ENCODE measurements at regions not wholly inside any gene's neighbourhood (a gene's known extent, or its start where the extent isn't known, plus 50 kb on each side); places are given as distances from the start of the nearest gene placed in this dataset.

GRCh38 chr2:78546843-78547242 is 478.7 kb upstream of the REG3G start:
- TF ChIP-seq CTCF (IDR thresholded peaks at IDR 0.05), result no peak
- TF ChIP-seq POLR2AphosphoS5 (IDR thresholded peaks at IDR 0.05), result no peak
- no peak for TF ChIP-seq POLR2A (IDR thresholded peaks at IDR 0.05)
- Histone ChIP-seq H3K4me3 (no peak overlapping the region), H3K9me3 (no peaks in the 10 kb centered on the region), H3K36me3 (no peaks in the 10 kb centered on the region), H3K4me1 (no peaks in the 10 kb centered on the region), H3K27me3 (no peaks in the 10 kb centered on the region), H3K27ac (no peak overlapping the region)
- DNase-seq (ENCODE audit: low spot score in 2 of 2), result no peak
- intact Hi-C loops (cut with DNase I; ENCODE audit: low total_unique reads), result no loop called here

GRCh38 chr2:78549766-78550165 is 475.7 kb upstream of the REG3G start:
- no peak overlapping the region for H3K27ac ChIP-seq
- H3K27me3 ChIP-seq, result no peaks in the 10 kb centered on the region
- no peaks in the 10 kb centered on the region for H3K9me3 ChIP-seq
- H3K36me3 ChIP-seq, result no peaks in the 10 kb centered on the region
- TF ChIP-seq CTCF (IDR thresholded peaks at IDR 0.05), result no peak
- TF ChIP-seq POLR2A (IDR thresholded peaks at IDR 0.05), result no peak
- TF ChIP-seq POLR2AphosphoS5 (IDR thresholded peaks at IDR 0.05), result no peak
- no peaks in the 10 kb centered on the region for H3K4me1 ChIP-seq
- DNase-seq (ENCODE audit: low spot score in 2 of 2), result no peak
- H3K4me3 ChIP-seq, result no peak overlapping the region
- intact Hi-C loops (cut with DNase I; ENCODE audit: low total_unique reads), result loop anchor here (5.0 kb wide), 1 partner anchor 723 kb away; no protein-coding TSS in a partner anchor

GRCh38 chr2:78553866-78554647 is 471.4 kb upstream of the REG3G start:
- intact Hi-C loops (cut with DNase I; ENCODE audit: low total_unique reads), result loop anchor here (5.0 kb wide), 1 partner anchor 718 kb away; no protein-coding TSS in a partner anchor
- Histone ChIP-seq H3K27me3 (no peaks in the 10 kb centered on the region), H3K36me3 (no peaks in the 10 kb centered on the region), H3K9me3 (no peaks in the 10 kb centered on the region), H3K4me1 (no peaks in the 10 kb centered on the region), H3K4me3 (no peak overlapping the region), H3K27ac (no peak overlapping the region)
- DNase-seq (ENCODE audit: low spot score in 2 of 2), result no peak
- TF ChIP-seq POLR2A (IDR thresholded peaks at IDR 0.05), result no peak
- TF ChIP-seq CTCF (IDR thresholded peaks at IDR 0.05), result no peak
- no peak for TF ChIP-seq POLR2AphosphoS5 (IDR thresholded peaks at IDR 0.05)

GRCh38 chr2:78561876-78562275 is 463.6 kb upstream of the REG3G start:
- no peak overlapping the region for H3K4me3 ChIP-seq
- no peak for DNase-seq (ENCODE audit: low spot score in 2 of 2)
- H3K27ac ChIP-seq, result no peak overlapping the region
- intact Hi-C loops (cut with DNase I; ENCODE audit: low total_unique reads), result no loop called here
- no peaks in the 10 kb centered on the region for H3K36me3 ChIP-seq
- no peak for TF ChIP-seq POLR2A (IDR thresholded peaks at IDR 0.05)
- no peak for TF ChIP-seq POLR2AphosphoS5 (IDR thresholded peaks at IDR 0.05)
- TF ChIP-seq CTCF (IDR thresholded peaks at IDR 0.05), result no peak
- H3K4me1 ChIP-seq, result no peaks in the 10 kb centered on the region
- no peaks in the 10 kb centered on the region for H3K9me3 ChIP-seq
- no peaks in the 10 kb centered on the region for H3K27me3 ChIP-seq

GRCh38 chr2:78564666-78565065 is 460.8 kb upstream of the REG3G start:
- no peaks in the 10 kb centered on the region for H3K36me3 ChIP-seq
- DNase-seq (ENCODE audit: low spot score in 2 of 2), result no peak
- H3K4me1 ChIP-seq, result no peaks in the 10 kb centered on the region
- TF ChIP-seq CTCF (IDR thresholded peaks at IDR 0.05) (no peak), POLR2AphosphoS5 (IDR thresholded peaks at IDR 0.05) (no peak)
- H3K4me3 ChIP-seq, result no peak overlapping the region
- H3K27ac ChIP-seq, result no peak overlapping the region
- H3K27me3 ChIP-seq, result no peaks in the 10 kb centered on the region
- intact Hi-C loops (cut with DNase I; ENCODE audit: low total_unique reads), result no loop called here
- H3K9me3 ChIP-seq, result no peaks in the 10 kb centered on the region
